ENCODE measurements at regions not wholly inside any gene's neighbourhood (a gene's known extent, or its start where the extent isn't known, plus 50 kb on each side); places are given as distances from the start of the nearest gene placed in this dataset.
"Not testable (repeated sequence)": the region's sequence is repeated elsewhere in the genome, so short reads cannot be mapped to it uniquely, and the experiment has no call there.

- H3K4me3 ChIP-seq (ENCODE audit: low read depth, low read length): no peak overlapping the region
- DNase-seq (ENCODE audit: low read depth): no peak
These were observed 152.2 kb downstream of the MTX2 start for GRCh38 chr2:176421297-176422050.

GRCh38 chr2:176423819-176424218 lies 154.6 kb downstream of the MTX2 start:
- DNase-seq (ENCODE audit: low read depth): no peak

GRCh38 chr2:176424746-176425145 lies 155.5 kb downstream of the MTX2 start:
- H3K4me3 ChIP-seq (ENCODE audit: low read depth, low read length): no peak overlapping the region
- DNase-seq (ENCODE audit: low read depth): no peak

More at GRCh38 chr2:176423819-176424218, 154.6 kb downstream of the MTX2 start:
- no peak overlapping the region for H3K4me3 ChIP-seq (ENCODE audit: low read depth, low read length)

- no peak overlapping the region for H3K4me3 ChIP-seq (ENCODE audit: low read depth, low read length)
- no peak for DNase-seq (ENCODE audit: low read depth)
These were observed 158.3 kb downstream of the MTX2 start for GRCh38 chr2:176427549-176427948.

- H3K4me3 ChIP-seq (ENCODE audit: low read depth, low read length); DNase-seq (ENCODE audit: low read depth): not testable (repeated sequence)
These were observed 159.8 kb downstream of the MTX2 start for GRCh38 chr2:176428944-176429469.

GRCh38 chr2:176432434-176432833 lies 163.2 kb downstream of the MTX2 start:
- no peak for DNase-seq (ENCODE audit: low read depth)
- H3K4me3 ChIP-seq (ENCODE audit: low read depth, low read length): no peak overlapping the region

GRCh38 chr2:176435729-176436128 lies 166.5 kb downstream of the MTX2 start:
- peak; percentile 19 for DNase-seq (ENCODE audit: low read depth)
- no peak overlapping the region for H3K4me3 ChIP-seq (ENCODE audit: low read depth, low read length)

GRCh38 chr2:176443946-176444345 lies 174.7 kb downstream of the MTX2 start:
- H3K4me3 ChIP-seq (ENCODE audit: low read depth, low read length): no peak overlapping the region
- no peak for DNase-seq (ENCODE audit: low read depth)

GRCh38 chr2:176445956-176446355 lies 176.7 kb downstream of the MTX2 start:
- peak; percentile 44 for DNase-seq (ENCODE audit: low read depth)
- no peak overlapping the region for H3K4me3 ChIP-seq (ENCODE audit: low read depth, low read length)

GRCh38 chr2:176446718-176447414 lies 177.6 kb downstream of the MTX2 start:
- DNase-seq (ENCODE audit: low read depth): no peak
- no peak overlapping the region for H3K4me3 ChIP-seq (ENCODE audit: low read depth, low read length)

GRCh38 chr2:176447616-176448015 lies 178.4 kb downstream of the MTX2 start:
- DNase-seq (ENCODE audit: low read depth): no peak
- no peak overlapping the region for H3K4me3 ChIP-seq (ENCODE audit: low read depth, low read length)

GRCh38 chr2:176449852-176450251 lies 180.6 kb downstream of the MTX2 start:
- no peak overlapping the region for H3K4me3 ChIP-seq (ENCODE audit: low read depth, low read length)
- DNase-seq (ENCODE audit: low read depth): no peak

- no peak for DNase-seq (ENCODE audit: low read depth)
- H3K4me3 ChIP-seq (ENCODE audit: low read depth, low read length): no peak overlapping the region
These were observed 184.5 kb downstream of the MTX2 start for GRCh38 chr2:176453784-176454183.

GRCh38 chr2:176454893-176455815 lies 185.9 kb downstream of the MTX2 start:
- H3K4me3 ChIP-seq (ENCODE audit: low read depth, low read length): no peak overlapping the region
- DNase-seq (ENCODE audit: low read depth): no peak

- peak; percentile 95 for DNase-seq (ENCODE audit: low read depth)
- no peak overlapping the region for H3K4me3 ChIP-seq (ENCODE audit: low read depth, low read length)
These were observed 186.6 kb downstream of the MTX2 start for GRCh38 chr2:176455816-176456291.

- no peak overlapping the region for H3K4me3 ChIP-seq (ENCODE audit: low read depth, low read length)
- DNase-seq (ENCODE audit: low read depth): peak; percentile 31
These were observed 188.2 kb downstream of the MTX2 start for GRCh38 chr2:176457481-176457880.

GRCh38 chr2:176461098-176461808 lies 192.0 kb downstream of the MTX2 start:
- no peak overlapping the region for H3K4me3 ChIP-seq (ENCODE audit: low read depth, low read length)

GRCh38 chr2:176461809-176462670 lies 192.8 kb downstream of the MTX2 start:
- H3K4me3 ChIP-seq (ENCODE audit: low read depth, low read length): no peak overlapping the region
- DNase-seq (ENCODE audit: low read depth): peak; percentile 63

More at GRCh38 chr2:176461098-176461808, 192.0 kb downstream of the MTX2 start:
- DNase-seq (ENCODE audit: low read depth): peak; percentile 44
